ENCODE measurements at regions not wholly inside any gene's neighbourhood (a gene's known extent, or its start where the extent isn't known, plus 50 kb on each side); places are given as distances from the start of the nearest gene placed in this dataset.
"Not testable (repeated sequence)": the region's sequence is repeated elsewhere in the genome, so short reads cannot be mapped to it uniquely, and the experiment has no call there.

- peaks cover 0 to 4% (median 0%) of the 10 kb centered on the region in 8 donors for H3K9me3 ChIP-seq
- no peak for DNase-seq
- TF ChIP-seq CTCF (IDR thresholded peaks at IDR 0.05 in 8 of 11, conservative IDR thresholded peaks at IDR 0.05 in 3 of 11): no peak
- no peak for TF ChIP-seq POLR2AphosphoS5 (IDR thresholded peaks at IDR 0.05)
- no peak for TF ChIP-seq POLR2A (IDR thresholded peaks at IDR 0.05)
- H3K27me3 ChIP-seq (replicated peaks in 1 of 7): peaks cover 0 to 10% (median 0%) of the 10 kb centered on the region in 7 donors
- 86 to 95% (median 87%) methylated on average over 3 of the region's 3 CpGs for WGBS, 5 donors
- intact Hi-C loops (cut with DNase I; ENCODE audit: low total_unique reads): no loop called here
- H3K4me3 ChIP-seq: no peak overlapping the region
- H3K36me3 ChIP-seq: no peaks in the 10 kb centered on the region
- no peak overlapping the region for H3K27ac ChIP-seq
- H3K4me1 ChIP-seq: no peaks in the 10 kb centered on the region
Measured at GRCh38 chr20:57974863-57975262, 253.6 kb downstream of the ANKRD60 start.

GRCh38 chr20:57973886-57974285 lies 254.6 kb downstream of the ANKRD60 start:
- DNase-seq: no peak
- Histone ChIP-seq H3K27me3 (replicated peaks in 1 of 7) (peaks cover 0 to 13% (median 0%) of the 10 kb centered on the region in 7 donors), H3K27ac (no peak overlapping the region), H3K9me3 (peaks cover 0 to 4% (median 0%) of the 10 kb centered on the region in 8 donors), H3K36me3 (no peaks in the 10 kb centered on the region), H3K4me1 (no peaks in the 10 kb centered on the region), H3K4me3 (no peak overlapping the region)
- intact Hi-C loops (cut with DNase I; ENCODE audit: low total_unique reads): no loop called here
- TF ChIP-seq CTCF (IDR thresholded peaks at IDR 0.05 in 8 of 11, conservative IDR thresholded peaks at IDR 0.05 in 3 of 11) (no peak), POLR2AphosphoS5 (IDR thresholded peaks at IDR 0.05) (no peak), POLR2A (IDR thresholded peaks at IDR 0.05) (no peak)
- WGBS, 5 donors: 63 to 92% (median 88%) methylated on average over 3 of the region's 3 CpGs

- H3K4me3 ChIP-seq; H3K36me3 ChIP-seq; H3K9me3 ChIP-seq; intact Hi-C loops (cut with DNase I; ENCODE audit: low total_unique reads); H3K27ac ChIP-seq; H3K4me1 ChIP-seq; DNase-seq: not testable (repeated sequence)
- H3K27me3 ChIP-seq (replicated peaks in 1 of 7): peaks cover 0 to 30% (median 4%) of the 10 kb centered on the region in 7 donors
- WGBS, 5 donors: 88 to 100% (median 100%) methylated on average over 1 of the region's 1 CpG
Measured at GRCh38 chr20:57971583-57971982, 256.9 kb downstream of the ANKRD60 start.

- Histone ChIP-seq H3K9me3 (peaks cover 0 to 4% (median 0%) of the 10 kb centered on the region in 8 donors), H3K36me3 (no peaks in the 10 kb centered on the region), H3K27me3 (replicated peaks in 1 of 7) (peaks cover 0 to 37% (median 4%) of the 10 kb centered on the region in 7 donors), H3K4me3 (no peak overlapping the region), H3K4me1 (no peaks in the 10 kb centered on the region), H3K27ac (no peak overlapping the region)
- WGBS, 5 donors: 64 to 78% (median 72%) methylated on average over 6 of the region's 6 CpGs
- intact Hi-C loops (cut with DNase I; ENCODE audit: low total_unique reads): no loop called here
- no peak for DNase-seq
- no peak for TF ChIP-seq CTCF (IDR thresholded peaks at IDR 0.05 in 8 of 11, conservative IDR thresholded peaks at IDR 0.05 in 3 of 11)
- TF ChIP-seq POLR2AphosphoS5 (IDR thresholded peaks at IDR 0.05): no peak
Measured at GRCh38 chr20:57970856-57971255, 257.6 kb downstream of the ANKRD60 start.

- 35 to 55% (median 49%) methylated on average over 5 of the region's 5 CpGs for WGBS, 5 donors
- Histone ChIP-seq H3K9me3 (peaks cover 0 to 4% (median 0%) of the 10 kb centered on the region in 8 donors), H3K4me1 (no peaks in the 10 kb centered on the region), H3K4me3 (no peak overlapping the region), H3K27me3 (replicated peaks in 1 of 7) (peaks cover 0 to 37% (median 4%) of the 10 kb centered on the region in 7 donors), H3K36me3 (no peaks in the 10 kb centered on the region), H3K27ac (no peak overlapping the region)
- DNase-seq: no peak
- intact Hi-C loops (cut with DNase I; ENCODE audit: low total_unique reads): no loop called here
- TF ChIP-seq POLR2A (IDR thresholded peaks at IDR 0.05) (no peak), POLR2AphosphoS5 (IDR thresholded peaks at IDR 0.05) (no peak), CTCF (IDR thresholded peaks at IDR 0.05 in 8 of 11, conservative IDR thresholded peaks at IDR 0.05 in 3 of 11) (no peak)
Measured at GRCh38 chr20:57970116-57970515, 258.3 kb downstream of the ANKRD60 start.
